Stromal cell of bone marrow (primary cell): ENCODE measurements at regions not wholly inside any gene's neighbourhood (a gene's known extent, or its start where the extent isn't known, plus 50 kb on each side); places are given as distances from the start of the nearest gene placed in this dataset.
"Not testable (repeated sequence)": the region's sequence is repeated elsewhere in the genome, so short reads cannot be mapped to it uniquely, and the experiment has no call there.

Experiments
- DNase-seq: peaks from one replicate; pipeline ENCODE4 v3.0.0-alpha.2; 2012; ENCODE audit warnings: low read depth

DNA sequence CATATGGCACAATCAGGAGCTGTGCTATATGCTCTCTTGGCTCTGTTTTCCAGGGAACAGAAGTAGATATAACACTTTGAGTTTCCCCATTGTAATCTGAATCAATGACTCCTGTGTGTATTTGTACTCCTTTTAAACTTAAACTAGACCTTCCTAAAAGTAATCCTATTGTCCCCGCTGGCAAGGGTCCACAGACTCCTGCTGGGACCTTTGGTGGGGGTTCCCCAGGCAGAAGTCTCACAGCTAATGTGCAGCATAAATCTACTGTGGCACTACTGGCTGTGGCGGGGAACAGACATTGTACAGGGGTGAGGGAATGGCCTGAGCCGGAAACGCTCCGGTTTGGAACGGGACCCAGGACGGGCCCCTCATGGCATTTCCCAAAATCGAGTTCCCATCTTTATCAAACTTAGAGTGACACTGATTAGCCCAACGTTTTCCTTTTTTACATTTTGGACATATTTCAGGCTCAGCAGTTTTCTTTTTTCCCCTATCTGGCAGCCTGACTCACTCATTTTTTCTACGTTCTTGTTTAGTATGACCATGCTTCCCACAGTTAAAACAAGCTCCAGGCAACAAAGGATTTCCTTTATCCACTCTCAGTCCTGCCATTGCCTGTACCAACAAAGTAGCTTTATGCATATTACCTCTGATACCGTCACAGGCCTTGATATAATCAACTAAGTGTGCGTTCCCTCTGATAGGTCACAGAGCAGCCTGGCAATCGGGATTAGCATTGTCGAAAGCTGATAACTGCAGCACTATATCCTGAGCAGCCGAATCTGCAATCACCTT is 59.5 kb upstream of the LPCAT1 start:
- not testable (repeated sequence) for DNase-seq

DNA sequence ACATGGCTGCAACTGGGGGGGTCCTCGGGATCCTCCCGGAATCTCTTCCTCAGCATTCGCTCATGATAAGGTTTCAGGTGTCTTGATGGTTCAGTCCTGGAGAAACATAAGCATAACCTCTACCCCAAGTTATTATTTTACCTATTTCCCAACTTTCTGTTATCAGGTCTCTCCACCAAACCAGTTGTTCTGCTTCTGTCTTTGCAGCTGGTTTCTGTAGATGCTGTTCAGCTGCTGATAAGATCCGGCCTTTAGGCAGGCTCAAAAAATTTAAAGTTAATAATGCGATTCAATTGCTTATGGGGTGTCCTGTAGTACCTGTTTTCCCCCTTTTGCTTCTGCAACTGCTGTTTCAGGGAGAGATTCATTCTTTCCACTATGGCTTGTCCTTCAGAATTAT is 55.6 kb upstream of the LPCAT1 start:
- DNase-seq, result not testable (repeated sequence)

GRCh38 chr5:1576851-1577250 is 53.1 kb upstream of the LPCAT1 start:
- not testable (repeated sequence) for DNase-seq

- not testable (repeated sequence) for DNase-seq
Observed at GRCh38 chr5:1575991-1576714, 52.4 kb upstream of the LPCAT1 start.

DNA sequence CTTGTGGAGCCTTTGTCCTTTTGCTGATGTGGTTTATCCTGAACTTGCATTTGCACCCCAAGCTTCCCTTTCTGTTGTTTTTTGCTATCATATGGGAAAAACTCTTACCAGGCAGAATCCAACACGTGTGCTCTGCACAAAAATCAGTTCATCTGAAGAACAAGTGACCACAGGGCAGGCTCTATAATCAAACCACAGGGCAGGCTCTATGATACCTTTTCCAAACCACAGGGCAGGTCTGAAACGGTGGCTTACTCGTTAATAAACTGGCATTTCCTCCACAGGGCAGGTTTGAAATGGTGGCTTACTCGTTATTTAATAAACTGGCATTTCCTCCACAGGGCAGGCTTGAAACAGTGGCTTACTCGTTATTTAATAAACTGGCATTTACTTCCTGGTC is 51.7 kb upstream of the LPCAT1 start:
- DNase-seq, result not testable (repeated sequence)

GRCh38 chr5:1574023-1574318 is 50.2 kb upstream of the LPCAT1 start:
- DNase-seq, result not testable (repeated sequence)

DNA sequence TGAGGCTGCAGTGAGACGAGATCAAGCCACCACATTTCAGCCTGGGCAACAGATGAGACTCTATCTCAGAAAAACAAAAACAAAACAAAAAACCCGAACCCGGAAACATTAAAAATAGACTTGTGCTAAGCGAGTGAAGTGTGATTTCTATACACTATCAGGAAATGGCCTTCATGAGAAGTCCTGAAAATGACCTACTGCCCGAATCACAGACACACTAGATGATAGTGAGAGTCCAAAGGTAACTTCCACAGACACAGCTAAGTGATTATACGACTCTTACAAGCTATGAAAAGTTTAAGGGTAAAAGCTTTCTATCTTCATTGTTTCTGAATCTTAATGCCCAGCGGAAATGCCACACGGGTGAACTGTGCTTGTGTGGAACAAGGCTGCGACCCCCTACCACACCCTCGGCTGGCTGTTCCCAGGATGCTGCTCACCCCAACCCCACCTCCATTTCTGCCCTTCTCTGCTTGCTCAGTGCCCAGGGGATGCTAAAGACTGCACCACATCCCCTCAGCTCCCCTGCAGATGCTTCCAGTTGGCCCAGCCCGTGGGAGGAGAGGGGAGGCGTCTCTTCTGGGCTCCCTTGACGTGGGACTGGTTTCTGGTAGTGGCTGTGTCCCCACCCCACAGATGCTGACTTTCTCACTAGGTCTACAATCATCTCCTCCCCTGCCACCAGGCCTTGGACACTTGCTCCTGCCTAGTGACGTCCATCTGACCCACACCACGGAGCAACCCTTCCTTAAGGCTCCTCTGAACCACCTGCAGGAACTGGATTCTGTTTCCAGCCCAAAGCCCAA is 49.7 kb upstream of the LPCAT1 start:
- DNase-seq, result not testable (repeated sequence)
